Neural crest cell (in vitro differentiated cells): ENCODE measurements at regions not wholly inside any gene's neighbourhood (a gene's known extent, or its start where the extent isn't known, plus 50 kb on each side); places are given as distances from the start of the nearest gene placed in this dataset.
A peak's percentile ranks its signal among the peaks of the same experiment; 100 is the strongest.

Source experiments
- DNase-seq: peaks from one replicate; pipeline ENCODE4 v3.0.0; 2021; ENCODE audit warnings: low read depth, mixed read lengths, low spot score
- H3K27ac Mint-ChIP-seq: one replicate; pipeline ENCODE4 v1.8.0; 2021; ENCODE audit warnings: mild to moderate bottlenecking, mixed read lengths; ENCODE audit not compliant: unreplicated experiment
- H3K27me3 Mint-ChIP-seq: 2 replicates; pipeline ENCODE4 v1.8.0; 2021; ENCODE audit warnings: low read depth, mild to moderate bottlenecking, mixed read lengths
- H3K36me3 Mint-ChIP-seq: 2 replicates; pipeline ENCODE4 v1.8.0; 2021; ENCODE audit warnings: low read depth, mild to moderate bottlenecking, mixed read lengths
- H3K4me1 Mint-ChIP-seq: 2 replicates; pipeline ENCODE4 v1.8.0; 2021; ENCODE audit warnings: mixed read lengths
- H3K4me3 Mint-ChIP-seq: one replicate; pipeline ENCODE4 v1.8.0; 2021; ENCODE audit warnings: mild to moderate bottlenecking, mixed read lengths
- H3K9me3 Mint-ChIP-seq: 2 replicates; pipeline ENCODE4 v1.8.0; 2021; ENCODE audit warnings: mixed read lengths
- CTCF ChIP-seq: fragments of 200-600 bp; sonication (generic); conservative IDR thresholded peaks from 2 replicates; pipeline ENCODE4 v1.5.0; 2021; ENCODE audit warnings: antibody characterized with exemption, mild to moderate bottlenecking

- H3K27me3 Mint-ChIP-seq, result no peaks in the 10 kb centered on the region
- TF ChIP-seq CTCF, result peak; percentile 14
- DNase-seq, result no peak
- H3K4me3 Mint-ChIP-seq, result no peak overlapping the region
- peaks cover under 1% of the 10 kb centered on the region for H3K9me3 Mint-ChIP-seq
- H3K36me3 Mint-ChIP-seq, result no peaks in the 10 kb centered on the region
- no peak overlapping the region for H3K27ac Mint-ChIP-seq
- H3K4me1 Mint-ChIP-seq, result peaks cover 4% of the 10 kb centered on the region
These were observed 113.8 kb upstream of the KCNMB2 start for GRCh38 chr3:178422406-178422805.

- TF ChIP-seq CTCF, result no peak
- Mint-ChIP-seq H3K4me1 (peaks cover 4% of the 10 kb centered on the region), H3K36me3 (no peaks in the 10 kb centered on the region), H3K27me3 (no peaks in the 10 kb centered on the region), H3K4me3 (no peak overlapping the region), H3K27ac (no peak overlapping the region), H3K9me3 (no peaks in the 10 kb centered on the region)
- DNase-seq, result no peak
These were observed 108.2 kb upstream of the KCNMB2 start for GRCh38 chr3:178428037-178428436.

- H3K36me3 Mint-ChIP-seq, result no peaks in the 10 kb centered on the region
- H3K4me1 Mint-ChIP-seq, result no peaks in the 10 kb centered on the region
- peak; percentile 48 for TF ChIP-seq CTCF
- H3K9me3 Mint-ChIP-seq, result no peaks in the 10 kb centered on the region
- DNase-seq, result no peak
- no peak overlapping the region for H3K4me3 Mint-ChIP-seq
- H3K27me3 Mint-ChIP-seq, result no peaks in the 10 kb centered on the region
- H3K27ac Mint-ChIP-seq, result no peak overlapping the region
These were observed 101.9 kb upstream of the KCNMB2 start for GRCh38 chr3:178434206-178434805.

GRCh38 chr3:178435575-178435974 lies 100.7 kb upstream of the KCNMB2 start:
- Mint-ChIP-seq H3K4me1 (no peaks in the 10 kb centered on the region), H3K4me3 (no peak overlapping the region), H3K9me3 (no peaks in the 10 kb centered on the region), H3K36me3 (no peaks in the 10 kb centered on the region), H3K27ac (no peak overlapping the region), H3K27me3 (no peaks in the 10 kb centered on the region)
- no peak for TF ChIP-seq CTCF
- no peak for DNase-seq

- no peak for DNase-seq
- H3K4me3 Mint-ChIP-seq, result no peak overlapping the region
- peak; percentile 81 for TF ChIP-seq CTCF
- H3K9me3 Mint-ChIP-seq, result no peaks in the 10 kb centered on the region
- no peaks in the 10 kb centered on the region for H3K4me1 Mint-ChIP-seq
- no peaks in the 10 kb centered on the region for H3K27me3 Mint-ChIP-seq
- no peaks in the 10 kb centered on the region for H3K36me3 Mint-ChIP-seq
- no peak overlapping the region for H3K27ac Mint-ChIP-seq
These were observed 99.5 kb upstream of the KCNMB2 start for GRCh38 chr3:178436773-178437172.
